Esophagus muscularis mucosa (tissue), 3 donors: ENCODE measurements at regions not wholly inside any gene's neighbourhood (a gene's known extent, or its start where the extent isn't known, plus 50 kb on each side); places are given as distances from the start of the nearest gene placed in this dataset.

ENCODE experiments used
- CTCF ChIP-seq, 3 experiments: fragments of 200-600 bp in 2 of 3; fragments of 450-650 bp in 1 of 3; sonication (generic) in 2 of 3; IDR thresholded peaks; one replicate each; pipeline ENCODE4 v1.5.1; 2017 to 2019; ENCODE audit warnings: antibody characterized with exemption in 3 of 3, mild to moderate bottlenecking in 2 of 3, moderate library complexity in 1 of 3
- POLR2AphosphoS5 ChIP-seq, 2 donors: sonication (generic); formaldehyde crosslinking; IDR thresholded peaks; one replicate each; pipeline ENCODE4 v1.6.1; 2017; ENCODE audit warnings: antibody characterized with exemption in 2 of 2

GRCh38 chr7:41899823-41900433 is 197.0 kb upstream of the INHBA start:
- no peak for TF ChIP-seq CTCF (IDR thresholded peaks at IDR 0.05)
- TF ChIP-seq POLR2AphosphoS5 (IDR thresholded peaks at IDR 0.05): no peak
